Upper lobe of right lung (tissue), 1 donor: ENCODE measurements at regions not wholly inside any gene's neighbourhood (a gene's known extent, or its start where the extent isn't known, plus 50 kb on each side); places are given as distances from the start of the nearest gene placed in this dataset.

Experiments
- ATAC-seq: fragments of 200-7000 bp; cut with Tn5 transposase; one replicate; pipeline ENCODE4 v1.9.1; 2020; ENCODE audit warnings: mild to moderate bottlenecking, moderate library complexity
- DNase-seq: peaks from one replicate; pipeline ENCODE4 v3.0.0-alpha.2; 2020
- H3K27ac ChIP-seq: fragments of 200-600 bp; one replicate; pipeline ENCODE4 v1.8.0; 2022
- H3K27me3 ChIP-seq: fragments of 200-600 bp; one replicate; pipeline ENCODE4 v1.8.0; 2022; ENCODE audit warnings: mild to moderate bottlenecking
- H3K36me3 ChIP-seq: fragments of 200-600 bp; one replicate; pipeline ENCODE4 v1.8.0; 2022
- H3K4me1 ChIP-seq: fragments of 200-600 bp; one replicate; pipeline ENCODE4 v1.8.0; 2022
- H3K4me3 ChIP-seq: fragments of 200-600 bp; one replicate; pipeline ENCODE4 v1.8.0; 2022; ENCODE audit warnings: mild to moderate bottlenecking
- H3K9me3 ChIP-seq: fragments of 200-600 bp; one replicate; pipeline ENCODE4 v1.8.0; 2022
- intact Hi-C: fragments of 100-400 bp; cut with DNase I; formaldehyde crosslinking; loops from one replicate; pipeline ENCODE4 v1.11.0; 2022
- TF ChIP-seq, protein P1 (sequence below): fragments of 200-600 bp; IDR thresholded peaks from one replicate; pipeline ENCODE4 v1.8.0; 2022; ENCODE audit warnings: antibody characterized with exemption
- donor health status: DM: no; HTN: yes; CAD: no; lungs with severe emphysema.

DNA sequence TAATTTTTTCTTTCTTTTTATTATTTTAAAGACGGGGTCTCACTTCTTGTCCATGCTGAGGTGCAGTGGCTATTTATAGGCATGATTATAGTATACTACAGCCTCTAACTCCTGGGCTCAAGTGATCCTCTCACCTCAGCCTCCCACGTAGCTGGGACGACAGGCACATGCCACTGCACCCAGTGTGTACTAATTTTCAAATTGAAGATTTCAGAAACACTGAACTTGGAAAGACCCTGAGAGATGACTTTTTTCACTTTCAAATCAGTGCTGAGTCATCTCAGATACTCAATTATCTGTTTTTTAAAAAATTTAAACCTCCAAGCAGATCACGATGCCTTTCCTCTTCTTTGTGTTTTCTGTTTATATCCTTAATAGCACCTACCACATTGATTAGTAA, 53.7 kb upstream of the COCH start:
- no peak for DNase-seq
- Histone ChIP-seq H3K9me3 (peaks cover 5% of the 10 kb centered on the region), H3K4me3 (no peak overlapping the region), H3K27ac (no peak overlapping the region), H3K36me3 (no peaks in the 10 kb centered on the region), H3K4me1 (no peaks in the 10 kb centered on the region), H3K27me3 (no peaks in the 10 kb centered on the region)
- no peak for ATAC-seq
- intact Hi-C loops: no loop called here
- TF ChIP-seq, protein P1, sequence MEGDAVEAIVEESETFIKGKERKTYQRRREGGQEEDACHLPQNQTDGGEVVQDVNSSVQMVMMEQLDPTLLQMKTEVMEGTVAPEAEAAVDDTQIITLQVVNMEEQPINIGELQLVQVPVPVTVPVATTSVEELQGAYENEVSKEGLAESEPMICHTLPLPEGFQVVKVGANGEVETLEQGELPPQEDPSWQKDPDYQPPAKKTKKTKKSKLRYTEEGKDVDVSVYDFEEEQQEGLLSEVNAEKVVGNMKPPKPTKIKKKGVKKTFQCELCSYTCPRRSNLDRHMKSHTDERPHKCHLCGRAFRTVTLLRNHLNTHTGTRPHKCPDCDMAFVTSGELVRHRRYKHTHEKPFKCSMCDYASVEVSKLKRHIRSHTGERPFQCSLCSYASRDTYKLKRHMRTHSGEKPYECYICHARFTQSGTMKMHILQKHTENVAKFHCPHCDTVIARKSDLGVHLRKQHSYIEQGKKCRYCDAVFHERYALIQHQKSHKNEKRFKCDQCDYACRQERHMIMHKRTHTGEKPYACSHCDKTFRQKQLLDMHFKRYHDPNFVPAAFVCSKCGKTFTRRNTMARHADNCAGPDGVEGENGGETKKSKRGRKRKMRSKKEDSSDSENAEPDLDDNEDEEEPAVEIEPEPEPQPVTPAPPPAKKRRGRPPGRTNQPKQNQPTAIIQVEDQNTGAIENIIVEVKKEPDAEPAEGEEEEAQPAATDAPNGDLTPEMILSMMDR: no peak

DNA sequence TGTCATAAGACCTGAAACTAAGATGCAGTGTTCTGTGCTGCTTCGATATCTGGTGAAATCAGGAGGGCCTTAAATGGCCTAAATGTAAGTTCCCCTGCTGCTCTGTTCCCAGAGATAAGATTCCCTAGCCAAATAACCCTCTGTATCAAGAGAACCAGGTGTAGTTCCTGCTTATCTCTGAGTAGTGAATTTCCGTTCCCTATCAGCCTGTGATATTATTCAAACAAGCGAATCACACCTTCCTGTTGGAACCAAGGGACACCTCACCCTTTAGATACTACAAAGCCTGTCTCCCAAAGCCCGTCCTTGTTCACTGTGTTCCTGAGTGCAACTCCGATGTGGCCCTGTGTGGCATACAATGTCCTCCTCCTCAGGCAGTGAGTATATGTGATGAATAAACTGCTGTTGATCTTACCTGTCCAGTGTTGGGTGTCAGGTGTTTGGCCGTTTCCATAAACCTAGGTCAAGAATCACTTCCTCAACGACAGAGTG, 52.2 kb upstream of the COCH start:
- Histone ChIP-seq H3K27me3 (no peaks in the 10 kb centered on the region), H3K36me3 (no peaks in the 10 kb centered on the region)
- no peak for DNase-seq

More for the DNA sequence above, 52.2 kb upstream of the COCH start:
- ATAC-seq: no peak
- no peak overlapping the region for H3K27ac ChIP-seq
- intact Hi-C loops: no loop called here
- H3K4me3 ChIP-seq: no peak overlapping the region
- TF ChIP-seq, protein P1: no peak
- H3K9me3 ChIP-seq: peaks cover 16% of the 10 kb centered on the region
- H3K4me1 ChIP-seq: no peaks in the 10 kb centered on the region
